T47D (cell line): ENCODE measurements at regions not wholly inside any gene's neighbourhood (a gene's known extent, or its start where the extent isn't known, plus 50 kb on each side); places are given as distances from the start of the nearest gene placed in this dataset.

Source experiments
- DNase-seq, 2 experiments: peaks; one replicate each; pipeline versions ENCODE4 v3.0.0 to v3.0.0-alpha.2; 2011 to 2012; ENCODE audit warnings: low read depth in 1 of 2, low spot score in 1 of 2
- JUND ChIP-seq: IDR thresholded peaks from 2 replicates; pipeline ENCODE4 v1.6.1; 2012; ENCODE audit warnings: low read depth
- in situ Hi-C: cut with HindIII; loops from 2 replicates; pipeline ENCODE4 v1.10.0; 2016; ENCODE audit warnings: low sequenced_read_pairs, low pct_unique_long_range_greater_than_20kb

- TF ChIP-seq JUND, result no peak
- DNase-seq, result no peak
- in situ Hi-C loops, result no loop called here
Measured at GRCh38 chr5:175034924-175035323, 310.5 kb downstream of the MSX2 start.

- in situ Hi-C loops, result no loop called here
- no peak for DNase-seq
- no peak for TF ChIP-seq JUND
Measured at GRCh38 chr5:175032741-175033151, 308.4 kb downstream of the MSX2 start.

GRCh38 chr5:175032013-175032412 is 307.6 kb downstream of the MSX2 start:
- no peak for TF ChIP-seq JUND
- DNase-seq, result no peak
- in situ Hi-C loops, result no loop called here

- no peak for TF ChIP-seq JUND
- no peak for DNase-seq
- in situ Hi-C loops, result no loop called here
Measured at GRCh38 chr5:175027390-175027789, 303.0 kb downstream of the MSX2 start.

- no peak for DNase-seq
- in situ Hi-C loops, result no loop called here
- TF ChIP-seq JUND, result no peak
Measured at GRCh38 chr5:175025077-175025476, 300.7 kb downstream of the MSX2 start.

GRCh38 chr5:175021841-175022625 is 297.7 kb downstream of the MSX2 start:
- no peak for DNase-seq
- in situ Hi-C loops, result no loop called here
- no peak for TF ChIP-seq JUND

- DNase-seq, result no peak
- TF ChIP-seq JUND, result no peak
- in situ Hi-C loops, result no loop called here
Measured at GRCh38 chr5:175021321-175021720, 296.9 kb downstream of the MSX2 start.

- in situ Hi-C loops, result no loop called here
- TF ChIP-seq JUND, result no peak
- DNase-seq, result peak; percentile 18 to 86
Measured at GRCh38 chr5:175015028-175015685, 290.8 kb downstream of the MSX2 start.

- in situ Hi-C loops, result no loop called here
Measured at GRCh38 chr5:175013251-175013650, 288.9 kb downstream of the MSX2 start.

GRCh38 chr5:175012267-175012666 is 287.9 kb downstream of the MSX2 start:
- no peak for DNase-seq
- in situ Hi-C loops, result no loop called here
- TF ChIP-seq JUND, result no peak

More at GRCh38 chr5:175013251-175013650, 288.9 kb downstream of the MSX2 start:
- no peak for TF ChIP-seq JUND
- DNase-seq, result no peak

GRCh38 chr5:175003531-175003930 is 279.1 kb downstream of the MSX2 start:
- no peak for TF ChIP-seq JUND
- in situ Hi-C loops, result no loop called here
- DNase-seq, result no peak

- TF ChIP-seq JUND, result no peak
- in situ Hi-C loops, result no loop called here
- no peak for DNase-seq
Measured at GRCh38 chr5:175001876-175002645, 277.7 kb downstream of the MSX2 start.

- no peak for TF ChIP-seq JUND
- no peak for DNase-seq
- in situ Hi-C loops, result no loop called here
Measured at GRCh38 chr5:175001311-175001710, 276.9 kb downstream of the MSX2 start.
